ENCODE measurements at regions not wholly inside any gene's neighbourhood (a gene's known extent, or its start where the extent isn't known, plus 50 kb on each side); places are given as distances from the start of the nearest gene placed in this dataset.
"Not testable (repeated sequence)": the region's sequence is repeated elsewhere in the genome, so short reads cannot be mapped to it uniquely, and the experiment has no call there.

DNA sequence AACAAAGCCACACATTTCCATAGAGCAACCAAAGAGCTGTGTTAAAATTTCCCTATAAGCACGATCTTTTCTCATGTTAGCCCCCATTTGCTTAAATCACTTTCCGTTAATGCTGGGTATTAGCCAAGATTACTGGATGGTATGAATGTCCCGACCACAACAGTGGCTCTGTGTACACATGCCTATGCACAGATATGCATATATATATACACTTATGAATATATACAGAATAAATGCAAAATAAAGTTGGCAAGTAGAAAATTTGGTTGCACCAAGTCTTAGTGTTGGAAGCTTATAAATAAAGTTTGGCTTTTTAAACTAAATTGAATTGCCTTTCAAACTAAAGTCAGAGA lies 265.9 kb upstream of the ETAA1 start:
- no peaks in the 10 kb centered on the region for H3K27me3 ChIP-seq (ENCODE audit: control insufficient read depth, insufficient read depth)
- WGBS = 68% methylated on average over 3 of the region's 3 CpGs
- no peak overlapping the region for H3K27ac ChIP-seq (ENCODE audit: low read length)
- ATAC-seq (no peak), DNase-seq (no peak)
- no peak overlapping the region for H3K4me3 ChIP-seq (ENCODE audit: low read length)
- H3K4me1 ChIP-seq (ENCODE audit: control insufficient read depth, insufficient read depth, low read length) = no peaks in the 10 kb centered on the region
- no peaks in the 10 kb centered on the region for H3K9me3 ChIP-seq (ENCODE audit: control insufficient read depth, low read length)
- intact Hi-C loops (cut with DNase I) = no loop called here

GRCh38 chr2:67132441-67132940 lies 264.6 kb upstream of the ETAA1 start:
- WGBS = 86% methylated on average over 2 of the region's 2 CpGs
- H3K27ac ChIP-seq (ENCODE audit: low read length); H3K4me3 ChIP-seq (ENCODE audit: low read length); H3K9me3 ChIP-seq (ENCODE audit: control insufficient read depth, low read length); DNase-seq; intact Hi-C loops (cut with DNase I); H3K27me3 ChIP-seq (ENCODE audit: control insufficient read depth, insufficient read depth); H3K4me1 ChIP-seq (ENCODE audit: control insufficient read depth, insufficient read depth, low read length); ATAC-seq: not testable (repeated sequence)

GRCh38 chr2:67135208-67135607 lies 261.9 kb upstream of the ETAA1 start:
- DNase-seq (no peak), ATAC-seq (no peak)
- Histone ChIP-seq H3K27ac (ENCODE audit: low read length) (no peak overlapping the region), H3K27me3 (ENCODE audit: control insufficient read depth, insufficient read depth) (no peaks in the 10 kb centered on the region), H3K4me1 (ENCODE audit: control insufficient read depth, insufficient read depth, low read length) (no peaks in the 10 kb centered on the region), H3K4me3 (ENCODE audit: low read length) (no peak overlapping the region), H3K9me3 (ENCODE audit: control insufficient read depth, low read length) (no peaks in the 10 kb centered on the region)
- WGBS = 56% methylated on average over 3 of the region's 3 CpGs
- intact Hi-C loops (cut with DNase I) = no loop called here

DNA sequence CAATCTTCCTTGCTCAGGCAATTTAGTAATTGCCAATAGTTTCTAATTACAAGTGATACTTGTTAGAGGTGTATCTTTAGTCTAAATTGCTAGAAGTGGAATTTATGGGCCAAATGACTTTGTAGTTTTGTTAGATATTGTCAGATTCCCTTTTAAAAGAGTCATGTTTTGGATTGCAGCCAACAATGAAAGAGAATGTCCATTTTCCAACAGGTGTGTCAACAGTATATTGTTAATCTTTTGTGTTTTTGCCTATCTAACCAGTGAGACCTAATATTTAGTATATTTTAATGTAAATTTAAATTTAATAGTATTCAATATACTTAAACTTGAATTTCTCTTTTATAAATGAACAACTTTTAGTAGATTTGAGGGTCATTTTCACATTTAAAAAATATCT lies 259.4 kb upstream of the ETAA1 start:
- ATAC-seq (no peak), DNase-seq (no peak)
- intact Hi-C loops (cut with DNase I) = no loop called here
- Histone ChIP-seq H3K27me3 (ENCODE audit: control insufficient read depth, insufficient read depth) (no peaks in the 10 kb centered on the region), H3K4me1 (ENCODE audit: control insufficient read depth, insufficient read depth, low read length) (no peaks in the 10 kb centered on the region), H3K9me3 (ENCODE audit: control insufficient read depth, low read length) (no peaks in the 10 kb centered on the region), H3K4me3 (ENCODE audit: low read length) (no peak overlapping the region), H3K27ac (ENCODE audit: low read length) (no peak overlapping the region)

DNA sequence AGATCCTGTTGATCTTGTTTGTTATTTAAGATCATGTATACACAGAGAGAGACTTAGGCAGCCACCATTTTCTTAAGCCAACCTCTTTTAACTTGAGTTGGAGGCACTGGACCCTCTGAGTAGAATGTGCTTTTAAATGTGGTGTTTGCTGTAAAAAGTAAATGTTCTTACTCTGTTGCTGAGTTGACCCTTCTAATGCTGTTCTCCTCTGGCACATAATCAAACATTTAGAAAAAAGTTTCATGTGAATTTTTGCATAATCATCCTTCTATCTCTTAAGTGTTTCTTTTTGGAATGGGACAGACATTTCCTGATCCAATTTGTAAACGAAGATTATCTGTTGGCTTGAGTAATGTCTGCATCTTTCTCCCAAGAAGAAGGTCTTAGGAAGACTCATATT lies 255.1 kb upstream of the ETAA1 start:
- intact Hi-C loops (cut with DNase I) = no loop called here
- no peaks in the 10 kb centered on the region for H3K27me3 ChIP-seq (ENCODE audit: control insufficient read depth, insufficient read depth)
- DNase-seq = no peak

GRCh38 chr2:67142741-67143140 lies 254.4 kb upstream of the ETAA1 start:
- Histone ChIP-seq H3K9me3 (ENCODE audit: control insufficient read depth, low read length) (no peaks in the 10 kb centered on the region), H3K4me3 (ENCODE audit: low read length) (no peak overlapping the region), H3K27me3 (ENCODE audit: control insufficient read depth, insufficient read depth) (no peaks in the 10 kb centered on the region), H3K27ac (ENCODE audit: low read length) (no peak overlapping the region), H3K4me1 (ENCODE audit: control insufficient read depth, insufficient read depth, low read length) (no peaks in the 10 kb centered on the region)
- intact Hi-C loops (cut with DNase I) = no loop called here
- ATAC-seq (no peak), DNase-seq (no peak)
- WGBS = 75% methylated on average over 2 of the region's 2 CpGs

More for the DNA sequence above, 255.1 kb upstream of the ETAA1 start:
- WGBS = 29% methylated on average over 1 of the region's 1 CpG
- Histone ChIP-seq H3K27ac (ENCODE audit: low read length) (no peak overlapping the region), H3K4me3 (ENCODE audit: low read length) (no peak overlapping the region), H3K4me1 (ENCODE audit: control insufficient read depth, insufficient read depth, low read length) (no peaks in the 10 kb centered on the region), H3K9me3 (ENCODE audit: control insufficient read depth, low read length) (no peaks in the 10 kb centered on the region)
- ATAC-seq = no peak

GRCh38 chr2:67145851-67146250 lies 251.3 kb upstream of the ETAA1 start:
- H3K27me3 ChIP-seq (ENCODE audit: control insufficient read depth, insufficient read depth) = no peaks in the 10 kb centered on the region
- no peak for DNase-seq
- WGBS = 88% methylated on average over 1 of the region's 1 CpG

GRCh38 chr2:67156796-67157195 lies 240.3 kb upstream of the ETAA1 start:
- ATAC-seq = no peak
- no peak for DNase-seq
- Histone ChIP-seq H3K9me3 (ENCODE audit: control insufficient read depth, low read length) (no peaks in the 10 kb centered on the region), H3K4me1 (ENCODE audit: control insufficient read depth, insufficient read depth, low read length) (no peaks in the 10 kb centered on the region), H3K4me3 (ENCODE audit: low read length) (no peak overlapping the region), H3K27me3 (ENCODE audit: control insufficient read depth, insufficient read depth) (no peaks in the 10 kb centered on the region), H3K27ac (ENCODE audit: low read length) (no peak overlapping the region)
- 68% methylated on average over 3 of the region's 3 CpGs for WGBS
- intact Hi-C loops (cut with DNase I) = no loop called here

More at GRCh38 chr2:67145851-67146250, 251.3 kb upstream of the ETAA1 start:
- intact Hi-C loops (cut with DNase I) = no loop called here
- Histone ChIP-seq H3K27ac (ENCODE audit: low read length) (no peak overlapping the region), H3K9me3 (ENCODE audit: control insufficient read depth, low read length) (no peaks in the 10 kb centered on the region), H3K4me3 (ENCODE audit: low read length) (no peak overlapping the region), H3K4me1 (ENCODE audit: control insufficient read depth, insufficient read depth, low read length) (no peaks in the 10 kb centered on the region)
- no peak for ATAC-seq

- no peaks in the 10 kb centered on the region for H3K27me3 ChIP-seq (ENCODE audit: control insufficient read depth, insufficient read depth)
- no peak for DNase-seq
- no peaks in the 10 kb centered on the region for H3K9me3 ChIP-seq (ENCODE audit: control insufficient read depth, low read length)
- no peak overlapping the region for H3K27ac ChIP-seq (ENCODE audit: low read length)
- no peak for ATAC-seq
- intact Hi-C loops (cut with DNase I) = no loop called here
- H3K4me1 ChIP-seq (ENCODE audit: control insufficient read depth, insufficient read depth, low read length) = no peaks in the 10 kb centered on the region
- H3K4me3 ChIP-seq (ENCODE audit: low read length) = no peak overlapping the region
These were observed 238.4 kb upstream of the ETAA1 start for GRCh38 chr2:67158718-67159117.

DNA sequence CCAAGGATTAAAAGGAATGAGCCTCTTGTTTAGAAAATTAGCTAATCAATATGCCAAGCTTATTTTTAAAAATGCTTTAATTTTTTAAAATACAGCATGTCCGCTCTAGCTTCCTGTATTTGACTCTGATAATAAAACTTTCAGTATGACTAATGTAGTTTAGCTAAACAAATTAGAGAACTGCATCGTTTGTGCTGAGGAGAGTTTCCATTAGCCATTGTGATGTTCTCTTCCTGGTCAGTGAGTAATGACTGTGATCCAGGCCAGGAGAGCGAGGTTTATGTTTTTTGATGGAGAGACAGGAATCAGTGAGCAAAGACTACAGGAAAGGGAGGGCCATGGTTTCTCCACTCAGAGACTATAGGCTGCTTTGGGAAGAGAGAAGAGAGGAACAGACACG lies 237.2 kb upstream of the ETAA1 start:
- 66% methylated on average over 4 of the region's 4 CpGs for WGBS
- H3K27ac ChIP-seq (ENCODE audit: low read length) = no peak overlapping the region
- intact Hi-C loops (cut with DNase I) = no loop called here
- H3K27me3 ChIP-seq (ENCODE audit: control insufficient read depth, insufficient read depth) = no peaks in the 10 kb centered on the region
- no peak for DNase-seq
- H3K4me1 ChIP-seq (ENCODE audit: control insufficient read depth, insufficient read depth, low read length) = no peaks in the 10 kb centered on the region
- H3K9me3 ChIP-seq (ENCODE audit: control insufficient read depth, low read length) = no peaks in the 10 kb centered on the region
- ATAC-seq = no peak
- H3K4me3 ChIP-seq (ENCODE audit: low read length) = no peak overlapping the region

DNA sequence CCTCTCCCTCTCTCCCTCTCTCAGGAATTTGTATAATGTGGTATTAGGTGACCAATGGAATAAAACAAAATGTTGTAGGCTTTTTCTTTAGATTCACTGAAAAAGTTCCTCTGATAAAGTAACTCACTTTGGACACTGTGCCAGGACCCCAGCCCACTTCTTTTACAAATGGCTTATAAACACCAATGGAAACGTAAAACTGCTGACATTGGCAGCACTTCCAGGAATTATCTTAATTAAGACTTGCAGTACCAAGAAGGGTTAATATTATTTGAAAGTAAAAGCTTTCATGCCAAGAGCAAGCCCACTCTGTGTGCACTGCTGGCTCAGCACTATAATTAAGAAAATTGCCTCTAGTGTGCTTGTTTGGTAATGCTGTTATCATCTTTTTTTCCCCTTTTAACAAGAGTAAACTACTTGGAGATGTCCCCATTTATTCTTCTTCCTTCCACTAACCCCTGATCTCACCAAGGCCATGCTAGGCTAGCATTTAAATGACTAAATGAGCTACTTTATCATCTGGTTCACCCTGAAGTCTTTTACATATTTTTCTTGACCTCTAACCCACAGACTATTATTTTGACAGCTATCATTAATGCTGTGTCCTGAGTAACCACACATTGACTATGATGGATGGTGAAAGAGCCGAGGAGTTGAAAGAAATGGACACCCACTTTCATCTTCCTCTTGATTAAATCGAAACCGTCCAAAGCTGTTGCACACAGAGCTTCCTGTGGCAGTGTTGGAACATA lies 232.2 kb upstream of the ETAA1 start:
- Histone ChIP-seq H3K9me3 (ENCODE audit: control insufficient read depth, low read length) (no peaks in the 10 kb centered on the region), H3K27ac (ENCODE audit: low read length) (no peak overlapping the region), H3K4me3 (ENCODE audit: low read length) (no peak overlapping the region), H3K4me1 (ENCODE audit: control insufficient read depth, insufficient read depth, low read length) (no peaks in the 10 kb centered on the region), H3K27me3 (ENCODE audit: control insufficient read depth, insufficient read depth) (no peaks in the 10 kb centered on the region)
- ATAC-seq = no peak
- WGBS = 48% methylated on average over 4 of the region's 4 CpGs
- no peak for DNase-seq
- intact Hi-C loops (cut with DNase I) = no loop called here

- no peak for DNase-seq
- Histone ChIP-seq H3K4me3 (ENCODE audit: low read length) (no peak overlapping the region), H3K9me3 (ENCODE audit: control insufficient read depth, low read length) (no peaks in the 10 kb centered on the region), H3K4me1 (ENCODE audit: control insufficient read depth, insufficient read depth, low read length) (no peaks in the 10 kb centered on the region), H3K27me3 (ENCODE audit: control insufficient read depth, insufficient read depth) (no peaks in the 10 kb centered on the region), H3K27ac (ENCODE audit: low read length) (no peak overlapping the region)
- intact Hi-C loops (cut with DNase I) = no loop called here
- no peak for ATAC-seq
These were observed 231.6 kb upstream of the ETAA1 start for GRCh38 chr2:67165523-67165990.

All from right cardiac atrium (tissue), 5 donors.